ENCODE measurements at regions not wholly inside any gene's neighbourhood (a gene's known extent, or its start where the extent isn't known, plus 50 kb on each side); places are given as distances from the start of the nearest gene placed in this dataset.

DNA sequence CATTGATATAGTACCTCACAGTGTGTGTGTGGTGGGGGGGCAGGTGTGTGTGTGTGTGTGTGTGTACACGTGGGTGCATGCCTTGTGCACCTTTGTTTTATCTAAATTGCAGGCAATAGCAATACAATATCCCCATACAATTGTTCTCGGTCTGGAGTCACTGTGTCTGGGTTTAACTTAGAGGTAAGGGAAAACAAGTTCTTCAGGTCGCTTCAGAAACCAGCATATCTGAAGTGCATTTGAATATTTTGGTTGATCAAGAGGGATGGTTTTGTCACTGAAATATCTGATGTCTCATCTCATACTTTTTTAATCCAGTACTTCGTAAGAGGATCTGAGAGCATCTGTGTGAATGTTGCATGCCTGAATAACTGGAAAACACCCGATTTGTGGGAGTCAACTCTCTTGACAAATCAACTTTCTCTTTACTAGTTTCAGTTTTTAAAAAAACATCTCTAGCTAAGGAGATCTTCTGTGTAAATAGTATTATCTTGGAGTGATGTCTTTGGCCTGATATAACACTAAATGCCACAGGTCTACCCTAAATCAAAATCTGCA lies 206.8 kb upstream of the NR2F2 start:
- H3K4me3 ChIP-seq = no peak overlapping the region
- no peaks in the 10 kb centered on the region for H3K9me3 ChIP-seq
- no peak overlapping the region for H3K27ac ChIP-seq
- H3K27me3 ChIP-seq (replicated peaks; ENCODE audit: insufficient read depth) = no peaks in the 10 kb centered on the region
- intact Hi-C loops (cut with DNase I) = no loop called here
- H3K36me3 ChIP-seq = no peaks in the 10 kb centered on the region
- H3K4me1 ChIP-seq (replicated peaks) = no peaks in the 10 kb centered on the region
- WGBS = 48% methylated on average over 5 of the region's 5 CpGs
- TF ChIP-seq POLR2AphosphoS5 (IDR thresholded peaks at IDR 0.05) (no peak), POLR2A (IDR thresholded peaks at IDR 0.05) (no peak)
- TF ChIP-seq, protein P1, sequence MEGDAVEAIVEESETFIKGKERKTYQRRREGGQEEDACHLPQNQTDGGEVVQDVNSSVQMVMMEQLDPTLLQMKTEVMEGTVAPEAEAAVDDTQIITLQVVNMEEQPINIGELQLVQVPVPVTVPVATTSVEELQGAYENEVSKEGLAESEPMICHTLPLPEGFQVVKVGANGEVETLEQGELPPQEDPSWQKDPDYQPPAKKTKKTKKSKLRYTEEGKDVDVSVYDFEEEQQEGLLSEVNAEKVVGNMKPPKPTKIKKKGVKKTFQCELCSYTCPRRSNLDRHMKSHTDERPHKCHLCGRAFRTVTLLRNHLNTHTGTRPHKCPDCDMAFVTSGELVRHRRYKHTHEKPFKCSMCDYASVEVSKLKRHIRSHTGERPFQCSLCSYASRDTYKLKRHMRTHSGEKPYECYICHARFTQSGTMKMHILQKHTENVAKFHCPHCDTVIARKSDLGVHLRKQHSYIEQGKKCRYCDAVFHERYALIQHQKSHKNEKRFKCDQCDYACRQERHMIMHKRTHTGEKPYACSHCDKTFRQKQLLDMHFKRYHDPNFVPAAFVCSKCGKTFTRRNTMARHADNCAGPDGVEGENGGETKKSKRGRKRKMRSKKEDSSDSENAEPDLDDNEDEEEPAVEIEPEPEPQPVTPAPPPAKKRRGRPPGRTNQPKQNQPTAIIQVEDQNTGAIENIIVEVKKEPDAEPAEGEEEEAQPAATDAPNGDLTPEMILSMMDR (IDR thresholded peaks at IDR 0.05) = no peak
- DNase-seq (ENCODE audit: low spot score) = no peak

DNA sequence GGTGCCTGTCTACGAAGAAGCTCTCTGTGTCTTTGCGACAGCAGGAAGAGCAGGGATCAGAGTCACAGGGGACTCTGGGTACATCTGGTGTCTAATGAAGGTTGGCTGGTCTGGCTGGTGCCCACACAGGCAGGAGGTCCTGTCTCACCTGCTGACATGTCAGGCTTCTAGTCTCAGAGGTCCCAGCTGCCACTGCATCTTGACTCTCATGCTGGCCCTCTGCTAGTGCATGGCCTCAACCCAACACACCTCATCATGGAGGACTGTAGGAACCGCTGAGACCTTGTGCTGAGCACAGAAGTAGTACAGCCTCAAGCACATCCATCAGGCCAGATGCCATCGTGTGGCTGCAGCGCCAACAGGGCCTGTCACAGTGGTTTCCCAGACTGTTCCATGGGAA lies 206.1 kb upstream of the NR2F2 start:
- H3K27ac ChIP-seq = no peak overlapping the region
- no peak overlapping the region for H3K4me3 ChIP-seq
- H3K36me3 ChIP-seq = no peaks in the 10 kb centered on the region
- WGBS = 98% methylated on average over 5 of the region's 5 CpGs
- intact Hi-C loops (cut with DNase I) = no loop called here
- no peaks in the 10 kb centered on the region for H3K27me3 ChIP-seq (replicated peaks; ENCODE audit: insufficient read depth)
- TF ChIP-seq, protein P1 (IDR thresholded peaks at IDR 0.05) = no peak
- H3K4me1 ChIP-seq (replicated peaks) = no peaks in the 10 kb centered on the region
- H3K9me3 ChIP-seq = no peaks in the 10 kb centered on the region
- no peak for DNase-seq (ENCODE audit: low spot score)

DNA sequence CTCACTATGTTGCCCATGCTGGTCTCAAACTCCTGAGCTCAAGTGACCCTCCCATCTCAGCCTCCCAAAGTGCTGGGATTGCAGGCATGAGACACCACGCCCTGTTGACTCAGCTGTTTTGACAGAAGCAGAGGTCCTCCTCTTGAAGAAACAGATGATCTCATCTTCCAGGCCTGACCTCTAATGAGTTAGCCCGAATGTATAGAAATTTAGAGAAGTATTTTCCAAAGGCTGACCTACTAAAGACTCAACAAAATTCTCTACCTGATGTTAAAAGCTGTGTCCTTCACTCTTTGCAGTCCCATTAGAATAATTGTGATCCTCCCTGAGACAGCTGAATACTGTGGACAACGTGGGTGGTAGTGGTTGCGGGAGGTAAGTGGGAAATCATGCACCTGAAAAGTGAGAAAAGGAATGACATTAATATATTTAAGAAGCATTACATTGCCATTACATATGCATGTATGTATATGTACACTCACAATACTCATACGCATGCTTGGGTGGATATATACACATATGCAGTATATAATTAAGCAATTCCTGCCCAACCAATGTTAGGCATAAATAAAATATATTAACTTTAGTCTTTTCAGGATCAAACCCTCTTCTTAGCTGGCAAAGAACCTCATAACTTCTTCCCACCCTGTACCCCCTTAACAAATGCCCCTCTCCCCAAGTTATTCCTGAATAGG lies 204.6 kb upstream of the NR2F2 start:
- DNase-seq (ENCODE audit: low spot score) = no peak
- no peak overlapping the region for H3K27ac ChIP-seq
- 90% methylated on average over 5 of the region's 5 CpGs for WGBS

DNA sequence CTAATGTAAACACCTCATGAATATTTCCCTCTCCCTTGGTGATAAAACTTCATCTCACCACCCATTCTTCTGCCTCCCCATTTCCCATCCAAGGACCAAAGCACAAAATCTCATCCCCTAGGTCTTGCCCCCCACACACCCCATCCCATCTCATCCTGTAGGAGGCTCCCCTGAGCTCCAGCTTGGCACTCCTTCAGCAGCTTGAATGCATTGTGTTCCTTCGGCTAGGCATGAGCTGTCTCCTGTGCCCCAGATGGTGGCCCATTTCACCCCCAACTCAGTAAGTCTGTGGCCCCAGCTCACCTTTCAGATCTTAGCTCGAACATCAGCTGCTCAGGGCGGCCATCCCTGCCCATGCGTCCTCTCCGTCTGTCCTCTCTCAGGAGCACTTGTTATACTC lies 203.6 kb upstream of the NR2F2 start:
- Histone ChIP-seq H3K4me3 (no peak overlapping the region), H3K27me3 (replicated peaks; ENCODE audit: insufficient read depth) (no peaks in the 10 kb centered on the region), H3K27ac (no peak overlapping the region), H3K36me3 (no peaks in the 10 kb centered on the region), H3K9me3 (no peaks in the 10 kb centered on the region), H3K4me1 (replicated peaks) (no peaks in the 10 kb centered on the region)
- WGBS = 94% methylated on average over 5 of the region's 5 CpGs
- no peak for TF ChIP-seq POLR2A (IDR thresholded peaks at IDR 0.05)
- no peak for TF ChIP-seq POLR2AphosphoS5 (IDR thresholded peaks at IDR 0.05)
- TF ChIP-seq, protein P1 (IDR thresholded peaks at IDR 0.05) = no peak
- intact Hi-C loops (cut with DNase I) = no loop called here
- DNase-seq (ENCODE audit: low spot score) = no peak

More for the DNA sequence above, 204.6 kb upstream of the NR2F2 start:
- Histone ChIP-seq H3K27me3 (replicated peaks; ENCODE audit: insufficient read depth) (no peaks in the 10 kb centered on the region), H3K9me3 (no peaks in the 10 kb centered on the region), H3K4me1 (replicated peaks) (no peaks in the 10 kb centered on the region), H3K4me3 (no peak overlapping the region), H3K36me3 (no peaks in the 10 kb centered on the region)
- no peak for TF ChIP-seq POLR2AphosphoS5 (IDR thresholded peaks at IDR 0.05)
- TF ChIP-seq, protein P1 (IDR thresholded peaks at IDR 0.05) = no peak
- TF ChIP-seq POLR2A (IDR thresholded peaks at IDR 0.05) = no peak
- intact Hi-C loops (cut with DNase I) = no loop called here

DNA sequence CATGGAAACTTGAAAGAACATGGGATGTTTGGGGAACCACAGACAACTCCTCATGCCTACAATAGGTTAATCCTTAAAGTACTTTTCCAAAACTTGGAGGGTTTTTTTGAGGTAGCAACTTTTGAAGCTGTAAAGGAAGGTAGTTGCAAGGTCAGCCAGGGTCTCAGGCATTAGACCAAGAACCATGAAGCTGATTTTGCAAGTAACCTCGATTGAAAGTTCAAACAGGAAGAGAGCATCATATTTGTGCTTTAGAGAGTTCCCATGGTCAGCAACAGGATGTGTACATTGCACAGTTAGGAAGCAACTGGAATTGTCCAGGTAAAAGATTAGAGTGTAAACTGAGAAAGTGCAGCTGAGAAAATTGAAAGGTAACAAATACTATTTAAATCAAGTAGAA lies 199.8 kb upstream of the NR2F2 start:
- 7% methylated on average over 1 of the region's 1 CpG for WGBS

More for the DNA sequence above, 199.8 kb upstream of the NR2F2 start:
- Histone ChIP-seq H3K9me3 (no peaks in the 10 kb centered on the region), H3K4me1 (replicated peaks) (no peaks in the 10 kb centered on the region), H3K27ac (no peak overlapping the region), H3K36me3 (no peaks in the 10 kb centered on the region), H3K4me3 (no peak overlapping the region), H3K27me3 (replicated peaks; ENCODE audit: insufficient read depth) (no peaks in the 10 kb centered on the region)
- intact Hi-C loops (cut with DNase I) = no loop called here
- TF ChIP-seq, protein P1 (IDR thresholded peaks at IDR 0.05) = no peak
- TF ChIP-seq POLR2A (IDR thresholded peaks at IDR 0.05) = no peak
- no peak for TF ChIP-seq POLR2AphosphoS5 (IDR thresholded peaks at IDR 0.05)
- no peak for DNase-seq (ENCODE audit: low spot score)
